ENCODE measurements at regions not wholly inside any gene's neighbourhood (a gene's known extent, or its start where the extent isn't known, plus 50 kb on each side); places are given as distances from the start of the nearest gene placed in this dataset.

DNA sequence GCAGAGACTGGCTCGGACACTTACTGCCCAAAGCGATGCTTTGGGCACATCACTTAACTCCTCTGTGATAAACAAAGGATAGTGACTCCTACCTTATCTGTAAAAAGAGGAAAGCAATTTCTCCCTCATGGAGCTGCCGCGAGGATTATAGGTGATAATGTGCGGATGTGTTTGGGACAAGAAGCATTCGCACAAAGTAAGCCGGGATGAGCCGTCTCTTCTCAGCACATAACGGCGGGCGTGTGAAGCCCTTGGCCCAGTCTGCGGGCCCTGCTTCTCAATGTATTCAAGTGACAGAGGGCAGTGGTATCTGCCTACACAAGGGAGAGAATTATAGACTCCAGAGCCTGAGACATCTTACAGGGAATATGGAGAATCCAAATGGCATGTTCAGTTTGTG, 550.3 kb upstream of the CPEB2 start:
- Histone ChIP-seq H3K4me3 (no peak overlapping the region), H3K9me3 (replicated peaks in 1 of 3) (no peaks in the 10 kb centered on the region), H3K27ac (no peak overlapping the region), H3K4me1 (replicated peaks in 1 of 2) (no peaks in the 10 kb centered on the region), H3K27me3 (no peaks in the 10 kb centered on the region), H3K36me3 (replicated peaks in 1 of 2) (no peaks in the 10 kb centered on the region)
- WGBS, 4 donors: 92 to 95% (median 93%) methylated on average over 12 of the region's 12 CpGs
- DNase-seq: no peak
- intact Hi-C loops (cut with DNase I): no loop called here
- TF ChIP-seq, protein P1, sequence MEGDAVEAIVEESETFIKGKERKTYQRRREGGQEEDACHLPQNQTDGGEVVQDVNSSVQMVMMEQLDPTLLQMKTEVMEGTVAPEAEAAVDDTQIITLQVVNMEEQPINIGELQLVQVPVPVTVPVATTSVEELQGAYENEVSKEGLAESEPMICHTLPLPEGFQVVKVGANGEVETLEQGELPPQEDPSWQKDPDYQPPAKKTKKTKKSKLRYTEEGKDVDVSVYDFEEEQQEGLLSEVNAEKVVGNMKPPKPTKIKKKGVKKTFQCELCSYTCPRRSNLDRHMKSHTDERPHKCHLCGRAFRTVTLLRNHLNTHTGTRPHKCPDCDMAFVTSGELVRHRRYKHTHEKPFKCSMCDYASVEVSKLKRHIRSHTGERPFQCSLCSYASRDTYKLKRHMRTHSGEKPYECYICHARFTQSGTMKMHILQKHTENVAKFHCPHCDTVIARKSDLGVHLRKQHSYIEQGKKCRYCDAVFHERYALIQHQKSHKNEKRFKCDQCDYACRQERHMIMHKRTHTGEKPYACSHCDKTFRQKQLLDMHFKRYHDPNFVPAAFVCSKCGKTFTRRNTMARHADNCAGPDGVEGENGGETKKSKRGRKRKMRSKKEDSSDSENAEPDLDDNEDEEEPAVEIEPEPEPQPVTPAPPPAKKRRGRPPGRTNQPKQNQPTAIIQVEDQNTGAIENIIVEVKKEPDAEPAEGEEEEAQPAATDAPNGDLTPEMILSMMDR (IDR thresholded peaks at IDR 0.05): no peak
- TF ChIP-seq POLR2A (IDR thresholded peaks at IDR 0.05): no peak

DNA sequence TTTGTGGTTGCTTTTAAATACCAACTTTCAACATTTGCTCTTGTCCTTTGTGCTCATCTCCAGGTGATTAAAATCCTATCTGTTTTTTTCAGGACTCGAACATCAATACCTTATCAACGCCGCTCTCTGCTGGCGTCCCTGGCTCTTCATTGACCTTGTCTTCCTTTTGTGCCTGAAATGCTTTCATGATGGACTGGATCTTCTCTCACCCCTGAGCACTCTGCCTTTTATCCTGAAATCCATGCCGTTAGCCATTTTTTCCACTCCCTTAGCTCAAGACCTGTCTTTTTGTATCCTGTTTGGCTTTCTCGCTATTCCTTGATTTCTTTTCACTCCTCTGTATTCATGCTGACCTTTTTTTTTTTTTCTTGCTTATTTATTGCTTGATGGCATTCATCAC, 549.5 kb upstream of the CPEB2 start:
- H3K9me3 ChIP-seq (replicated peaks in 1 of 3): no peaks in the 10 kb centered on the region
- WGBS, 4 donors: 30 to 40% (median 33%) methylated on average over 6 of the region's 6 CpGs
- H3K27me3 ChIP-seq: no peaks in the 10 kb centered on the region

DNA sequence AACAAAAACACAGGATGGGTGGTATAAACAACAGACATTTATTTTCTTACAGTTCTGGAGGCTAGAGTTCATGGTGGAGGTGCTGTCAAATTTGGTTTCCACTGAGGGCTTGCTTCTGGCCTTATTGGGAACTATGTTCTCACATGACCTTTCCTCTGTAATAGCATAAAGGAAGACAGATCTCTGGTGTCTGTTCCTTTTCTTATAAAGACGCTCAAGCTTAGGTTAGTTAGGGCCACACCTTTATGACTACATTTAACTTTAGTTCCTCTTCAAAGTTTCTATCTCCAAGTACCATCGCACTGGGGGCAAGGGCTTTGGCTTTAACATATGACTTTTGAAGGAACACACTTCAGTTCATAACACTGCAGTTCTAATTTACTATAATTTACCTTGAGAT, 543.8 kb upstream of the CPEB2 start:
- no peaks in the 10 kb centered on the region for H3K4me1 ChIP-seq (replicated peaks in 1 of 2)
- H3K27ac ChIP-seq: no peak overlapping the region
- no peak overlapping the region for H3K4me3 ChIP-seq
- H3K27me3 ChIP-seq: no peaks in the 10 kb centered on the region
- intact Hi-C loops (cut with DNase I): no loop called here
- DNase-seq: no peak
- no peaks in the 10 kb centered on the region for H3K9me3 ChIP-seq (replicated peaks in 1 of 3)
- 80 to 86% (median 81%) methylated on average over 2 of the region's 2 CpGs for WGBS, 4 donors
- TF ChIP-seq, protein P1 (IDR thresholded peaks at IDR 0.05): no peak
- no peak for TF ChIP-seq POLR2A (IDR thresholded peaks at IDR 0.05)
- H3K36me3 ChIP-seq (replicated peaks in 1 of 2): no peaks in the 10 kb centered on the region

More for the DNA sequence above, 549.5 kb upstream of the CPEB2 start:
- Histone ChIP-seq H3K36me3 (replicated peaks in 1 of 2) (no peaks in the 10 kb centered on the region), H3K4me1 (replicated peaks in 1 of 2) (no peaks in the 10 kb centered on the region), H3K4me3 (no peak overlapping the region), H3K27ac (no peak overlapping the region)
- TF ChIP-seq POLR2A (IDR thresholded peaks at IDR 0.05): no peak
- TF ChIP-seq, protein P1 (IDR thresholded peaks at IDR 0.05): no peak
- intact Hi-C loops (cut with DNase I): no loop called here
- no peak for DNase-seq

DNA sequence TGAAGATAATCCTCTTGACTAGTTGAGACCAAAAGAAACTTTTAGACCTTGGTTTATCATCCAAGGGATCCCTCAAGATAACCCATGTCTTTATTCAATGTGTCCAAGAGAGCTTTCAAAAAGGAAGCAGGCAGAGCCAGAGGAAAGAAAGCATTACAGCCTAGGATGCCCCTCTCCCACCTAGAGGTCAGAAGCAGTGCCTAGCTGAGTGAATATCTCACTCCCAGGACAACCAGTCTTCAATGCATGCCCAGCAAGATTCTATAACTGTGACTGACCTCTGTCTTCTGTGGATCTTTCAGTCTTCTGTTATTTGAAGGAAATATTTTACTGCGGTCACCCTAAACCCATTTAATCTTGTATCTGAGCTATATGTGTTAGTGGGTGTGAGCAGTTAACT, 537.2 kb upstream of the CPEB2 start:
- Histone ChIP-seq H3K4me1 (replicated peaks in 1 of 2) (no peaks in the 10 kb centered on the region), H3K27me3 (no peaks in the 10 kb centered on the region), H3K36me3 (replicated peaks in 1 of 2) (no peaks in the 10 kb centered on the region), H3K9me3 (replicated peaks in 1 of 3) (no peaks in the 10 kb centered on the region), H3K27ac (no peak overlapping the region), H3K4me3 (no peak overlapping the region)
- WGBS, 4 donors: 88 to 100% (median 97%) methylated on average over 1 of the region's 1 CpG
- intact Hi-C loops (cut with DNase I): no loop called here
- no peak for TF ChIP-seq POLR2A (IDR thresholded peaks at IDR 0.05)
- TF ChIP-seq, protein P1 (IDR thresholded peaks at IDR 0.05): no peak
- no peak for DNase-seq

All from adrenal gland (tissue), 9 donors.